ENCODE measurements at regions not wholly inside any gene's neighbourhood (a gene's known extent, or its start where the extent isn't known, plus 50 kb on each side); places are given as distances from the start of the nearest gene placed in this dataset.

DNA sequence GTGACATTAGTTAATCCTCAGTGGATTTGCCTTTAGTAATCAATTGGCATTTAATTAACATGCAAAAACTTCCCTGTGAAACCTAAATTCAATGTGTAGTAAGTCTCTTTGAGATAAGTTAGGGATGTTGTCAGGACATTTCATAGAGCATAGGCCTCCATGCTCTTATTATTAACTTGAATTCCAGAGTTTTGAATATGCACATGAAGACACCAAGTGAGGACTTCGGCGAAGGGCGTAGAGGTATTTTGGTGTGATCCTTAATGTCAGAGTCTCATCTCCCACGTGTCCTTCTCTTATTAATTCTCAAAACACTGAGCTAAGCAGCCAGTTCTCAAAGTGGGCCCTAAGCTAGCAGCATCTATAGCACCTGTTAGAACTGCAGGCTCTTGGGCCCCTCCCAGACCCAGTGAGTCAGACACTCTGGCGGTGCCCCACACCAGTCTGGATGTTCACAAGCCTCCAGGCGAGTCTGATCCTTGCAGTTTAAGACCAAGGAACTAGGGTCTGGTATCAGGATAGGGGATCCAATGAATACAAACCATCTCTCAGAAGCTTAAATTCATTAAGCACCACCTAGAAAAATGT is 292.1 kb downstream of the QKI start:
- H3K36me3 ChIP-seq = no peaks in the 10 kb centered on the region
- TF ChIP-seq POLR2A (IDR thresholded peaks at IDR 0.05) = no peak
- TF ChIP-seq, protein P1, sequence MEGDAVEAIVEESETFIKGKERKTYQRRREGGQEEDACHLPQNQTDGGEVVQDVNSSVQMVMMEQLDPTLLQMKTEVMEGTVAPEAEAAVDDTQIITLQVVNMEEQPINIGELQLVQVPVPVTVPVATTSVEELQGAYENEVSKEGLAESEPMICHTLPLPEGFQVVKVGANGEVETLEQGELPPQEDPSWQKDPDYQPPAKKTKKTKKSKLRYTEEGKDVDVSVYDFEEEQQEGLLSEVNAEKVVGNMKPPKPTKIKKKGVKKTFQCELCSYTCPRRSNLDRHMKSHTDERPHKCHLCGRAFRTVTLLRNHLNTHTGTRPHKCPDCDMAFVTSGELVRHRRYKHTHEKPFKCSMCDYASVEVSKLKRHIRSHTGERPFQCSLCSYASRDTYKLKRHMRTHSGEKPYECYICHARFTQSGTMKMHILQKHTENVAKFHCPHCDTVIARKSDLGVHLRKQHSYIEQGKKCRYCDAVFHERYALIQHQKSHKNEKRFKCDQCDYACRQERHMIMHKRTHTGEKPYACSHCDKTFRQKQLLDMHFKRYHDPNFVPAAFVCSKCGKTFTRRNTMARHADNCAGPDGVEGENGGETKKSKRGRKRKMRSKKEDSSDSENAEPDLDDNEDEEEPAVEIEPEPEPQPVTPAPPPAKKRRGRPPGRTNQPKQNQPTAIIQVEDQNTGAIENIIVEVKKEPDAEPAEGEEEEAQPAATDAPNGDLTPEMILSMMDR (IDR thresholded peaks at IDR 0.05) = no peak
- no peak overlapping the region for H3K27ac ChIP-seq
- intact Hi-C loops (cut with DNase I) = no loop called here
- H3K4me1 ChIP-seq = no peaks in the 10 kb centered on the region
- no peaks in the 10 kb centered on the region for H3K9me3 ChIP-seq
- DNase-seq = no peak
- ATAC-seq = no peak
- WGBS (ENCODE audit: insufficient coverage, low coverage, low lambda C conversion rate, missing lambda C conversion rate) = 85% methylated on average over 6 of the region's 6 CpGs
- no peaks in the 10 kb centered on the region for H3K27me3 ChIP-seq
- no peak overlapping the region for H3K4me3 ChIP-seq

DNA sequence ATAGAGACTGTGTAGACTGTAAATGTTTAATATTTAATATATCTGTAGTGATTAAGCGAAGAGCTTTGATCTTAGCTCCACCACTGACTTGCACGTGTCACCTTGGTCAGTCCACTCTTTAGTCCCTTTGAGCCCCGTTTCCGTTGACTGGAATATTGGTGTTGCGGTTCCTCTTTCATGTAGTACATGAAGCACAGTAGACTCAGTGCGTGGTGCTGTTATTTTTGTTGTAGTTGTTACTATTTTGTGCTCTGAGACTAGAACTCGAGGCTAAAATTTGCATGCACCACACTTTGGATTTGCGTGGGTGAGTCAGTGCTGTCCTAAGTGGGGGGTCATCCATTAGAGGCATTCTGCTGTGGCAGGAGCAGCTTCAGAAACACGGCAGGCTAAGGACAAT is 291.4 kb downstream of the QKI start:
- H3K27ac ChIP-seq = no peak overlapping the region
- 86% methylated on average over 9 of the region's 9 CpGs for WGBS (ENCODE audit: insufficient coverage, low coverage, low lambda C conversion rate, missing lambda C conversion rate)
- intact Hi-C loops (cut with DNase I) = no loop called here
- H3K27me3 ChIP-seq = no peaks in the 10 kb centered on the region
- ATAC-seq (no peak), DNase-seq (no peak)
- H3K36me3 ChIP-seq = no peaks in the 10 kb centered on the region
- no peaks in the 10 kb centered on the region for H3K9me3 ChIP-seq
- H3K4me3 ChIP-seq = no peak overlapping the region
- H3K4me1 ChIP-seq = no peaks in the 10 kb centered on the region
- TF ChIP-seq, protein P1 (IDR thresholded peaks at IDR 0.05) = no peak
- no peak for TF ChIP-seq POLR2A (IDR thresholded peaks at IDR 0.05)

DNA sequence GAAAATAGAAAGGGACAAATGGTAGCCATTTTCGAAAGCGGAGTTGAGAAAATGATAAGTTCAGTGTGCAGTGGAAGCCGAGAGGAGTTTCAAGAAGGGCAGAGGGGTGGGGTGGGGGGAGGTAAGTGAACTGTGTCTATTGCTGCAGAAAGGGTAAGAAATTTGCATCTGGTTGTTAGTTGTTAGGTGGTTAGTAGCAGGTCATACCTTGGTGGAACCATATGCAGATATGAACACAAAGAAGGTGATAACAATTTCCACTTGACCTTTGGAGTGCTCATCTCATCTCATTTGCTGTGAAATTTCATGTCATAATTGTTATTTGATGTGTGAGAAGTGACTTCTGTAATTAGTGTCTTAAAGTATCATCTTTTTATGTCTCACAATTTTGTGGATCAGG is 288.2 kb downstream of the QKI start:
- DNase-seq = no peak
- H3K4me1 ChIP-seq = no peaks in the 10 kb centered on the region
- no peaks in the 10 kb centered on the region for H3K27me3 ChIP-seq
- no peak overlapping the region for H3K4me3 ChIP-seq
- 73% methylated on average over 3 of the region's 3 CpGs for WGBS (ENCODE audit: insufficient coverage, low coverage, low lambda C conversion rate, missing lambda C conversion rate)
- TF ChIP-seq, protein P1 (IDR thresholded peaks at IDR 0.05) = no peak
- no peak for TF ChIP-seq POLR2A (IDR thresholded peaks at IDR 0.05)
- ATAC-seq = no peak
- intact Hi-C loops (cut with DNase I) = no loop called here
- no peaks in the 10 kb centered on the region for H3K9me3 ChIP-seq
- H3K36me3 ChIP-seq = no peaks in the 10 kb centered on the region
- no peak overlapping the region for H3K27ac ChIP-seq

DNA sequence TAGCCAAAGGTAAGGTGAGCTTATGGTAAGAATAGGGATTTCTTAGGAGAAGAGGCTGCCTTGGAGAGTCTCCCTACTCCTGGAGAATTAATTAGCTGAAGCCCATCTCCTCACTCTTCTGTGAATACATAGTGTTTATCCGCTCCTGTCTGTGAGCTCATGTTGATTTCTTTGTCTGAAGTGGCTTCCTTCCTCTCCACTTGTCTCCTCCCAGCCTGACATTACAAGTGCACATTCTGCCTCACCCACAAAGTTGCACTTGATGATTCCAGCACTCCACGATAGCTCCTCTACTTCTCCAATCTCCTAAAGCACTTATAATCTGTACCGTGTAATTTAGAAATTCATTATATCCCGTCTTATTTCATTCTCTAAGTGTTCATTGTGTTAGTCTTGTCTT is 287.2 kb downstream of the QKI start:
- no peak for ATAC-seq
- H3K27ac ChIP-seq = no peak overlapping the region

More for the DNA sequence above, 287.2 kb downstream of the QKI start:
- Histone ChIP-seq H3K4me1 (no peaks in the 10 kb centered on the region), H3K36me3 (no peaks in the 10 kb centered on the region), H3K9me3 (no peaks in the 10 kb centered on the region), H3K4me3 (no peak overlapping the region), H3K27me3 (no peaks in the 10 kb centered on the region)
- no peak for TF ChIP-seq POLR2A (IDR thresholded peaks at IDR 0.05)
- TF ChIP-seq, protein P1 (IDR thresholded peaks at IDR 0.05) = no peak
- no peak for DNase-seq
- intact Hi-C loops (cut with DNase I) = no loop called here
- 71% methylated on average over 4 of the region's 4 CpGs for WGBS (ENCODE audit: insufficient coverage, low coverage, low lambda C conversion rate, missing lambda C conversion rate)
